Heart right ventricle (tissue), 16 donors: ENCODE measurements at regions not wholly inside any gene's neighbourhood (a gene's known extent, or its start where the extent isn't known, plus 50 kb on each side); places are given as distances from the start of the nearest gene placed in this dataset.

ENCODE experiments used
- ATAC-seq, 8 donors: fragments of 200-7000 bp; cut with Tn5 transposase; one replicate each; pipeline ENCODE4 v1.9.1; 2020; ENCODE audit warnings: mild to moderate bottlenecking in 8 of 8, moderate library complexity in 8 of 8, moderate number of reproducible peaks in 1 of 8
- DNase-seq, 2 donors: peaks; one replicate each; pipeline ENCODE4 v3.0.0-alpha.2; 2020
- H3K27ac ChIP-seq, 10 donors: fragments of 200-600 bp; sonication (generic) in 2 of 10; one replicate each; pipeline versions ENCODE4 v1.5.0 to v1.8.0; 2020 to 2022; ENCODE audit warnings: mild to moderate bottlenecking in 3 of 10
- H3K27me3 ChIP-seq, 7 donors: fragments of 200-600 bp; one replicate each; pipeline ENCODE4 v1.8.0; 2021 to 2022; ENCODE audit warnings: mild to moderate bottlenecking in 2 of 7
- H3K36me3 ChIP-seq, 9 donors: fragments of 200-600 bp; sonication (generic) in 1 of 9; one replicate each; pipeline versions ENCODE4 v1.5.0 to v1.8.0; 2020 to 2022; ENCODE audit warnings: mild to moderate bottlenecking in 2 of 9
- H3K4me1 ChIP-seq, 9 donors: fragments of 200-600 bp; sonication (generic) in 1 of 9; one replicate each; pipeline versions ENCODE4 v1.5.0 to v1.8.0; 2020 to 2022; ENCODE audit warnings: mild to moderate bottlenecking in 4 of 9
- H3K4me3 ChIP-seq, 10 donors: fragments of 200-600 bp; sonication (generic) in 2 of 10; one replicate each; pipeline versions ENCODE4 v1.5.0 to v1.8.0; 2020 to 2022; ENCODE audit warnings: mild to moderate bottlenecking in 7 of 10, moderate library complexity in 2 of 10
- H3K9me3 ChIP-seq, 11 donors: fragments of 200-600 bp in 10 of 11; sonication (generic) in 2 of 11; one replicate each; pipeline versions ENCODE4 v1.5.0 to v1.8.0; 2013 to 2022; ENCODE audit warnings: mild to moderate bottlenecking in 2 of 11, control low read depth in 1 of 11, moderate library complexity in 1 of 11
- CTCF ChIP-seq, 9 donors: fragments of 200-600 bp; sonication (generic) in 2 of 9; IDR thresholded peaks; one replicate each; pipeline versions ENCODE4 v1.5.0 to v1.8.0; 2021 to 2022; ENCODE audit warnings: antibody characterized with exemption in 9 of 9, mild to moderate bottlenecking in 5 of 9, moderate library complexity in 1 of 9
- WGBS, 2 donors: extraction: QIAGEN DNeasy Blood & Tissue Kit; methylation state at CpG; one replicate each; pipeline ENCODE4 v1.1.7; 2013; ENCODE audit warnings: inconsistent platforms in 1 of 2; 5-methylcytosine and 5-hydroxymethylcytosine counted together
- intact Hi-C, 10 donors: fragments of 100-400 bp; cut with DNase I; formaldehyde crosslinking; loops; one replicate each; pipeline versions ENCODE4 v1.11.1 to v1.14.2; 2022
- donor health status: Arrhythmogenic right ventricular cardiomyopathy.
- donor health status: ischemic (EF 13 %, LVEDD 7.1; RV severe dilation, severe dysfunction).
- donor health status: healthy with polysubstance abuse.
- donor health status: DM: no; HTN: yes; CAD: no.
- donor health status: DM: no; HTN: no; CAD: no.
- donor health status: ischemic (EF 25% LVEDD 6.9; RV normal size, moderate dysfunction).
- donor health status: ischemic (EF 25% LVEDD 5.7; RV mildly dilated, moderate dysfunction).
- donor health status: healthy.
- donor health status: DM: yes; HTN: yes; CAD: no.
- donor health status: Ischemic cardiomyopathy.
- donor health status: ischemic (EF 35%, LVEDD 5.7; RV mildly dilated, moderate dysfunction).
- donor health status: nonischemic (EF 11% LVEDD 7.7; RV severe dilation, severe dysfunction).
- donor health status: DM: yes; HTN: yes; CAD: no.
- donor health status: PGD.
- donor health status: ischemic (EF 29% LVEDD 5.4; RV normal size, mild dysfunction).
- donor health status: nonischemic (EF 23%, LVEDD 6.1; RV moderate dilation, normal function).

GRCh38 chr2:6493669-6494068, 372.0 kb downstream of the CMPK2 start:
- DNase-seq (no peak), ATAC-seq (no peak)
- WGBS, 2 donors: 71 to 89% methylated on average over 1 of the region's 1 CpG
- Histone ChIP-seq H3K9me3 (peaks cover 0 to 4% (median 0%) of the 10 kb centered on the region in 11 donors), H3K27ac (no peak overlapping the region), H3K4me1 (no peaks in the 10 kb centered on the region), H3K36me3 (no peaks in the 10 kb centered on the region), H3K4me3 (no peak overlapping the region), H3K27me3 (peaks cover 0 to 15% (median 0%) of the 10 kb centered on the region in 7 donors)
- intact Hi-C loops: no loop called here
- TF ChIP-seq CTCF (IDR thresholded peaks at IDR 0.05): no peak

- TF ChIP-seq CTCF (IDR thresholded peaks at IDR 0.05): no peak
- ATAC-seq: no peak
- intact Hi-C loops: no loop called here
- Histone ChIP-seq H3K27ac (no peak overlapping the region), H3K4me3 (no peak overlapping the region), H3K4me1 (no peaks in the 10 kb centered on the region), H3K36me3 (no peaks in the 10 kb centered on the region), H3K27me3 (peaks cover 0 to 10% (median 0%) of the 10 kb centered on the region in 7 donors), H3K9me3 (peaks cover 0 to 4% (median 0%) of the 10 kb centered on the region in 11 donors)
- 95 to 96% methylated on average over 19 of the region's 19 CpGs for WGBS, 2 donors
- no peak for DNase-seq
Measured at GRCh38 chr2:6495466-6495865, 370.2 kb downstream of the CMPK2 start.

GRCh38 chr2:6496376-6496775, 369.3 kb downstream of the CMPK2 start:
- H3K27ac ChIP-seq: no peak overlapping the region
- H3K9me3 ChIP-seq: peaks cover 0 to 4% (median 0%) of the 10 kb centered on the region in 11 donors
- intact Hi-C loops: no loop called here
- no peak for TF ChIP-seq CTCF (IDR thresholded peaks at IDR 0.05)
- no peak for DNase-seq
- no peak for ATAC-seq
- H3K4me1 ChIP-seq: no peaks in the 10 kb centered on the region
- H3K4me3 ChIP-seq: no peak overlapping the region
- no peaks in the 10 kb centered on the region for H3K36me3 ChIP-seq
- peaks cover 0 to 4% (median 0%) of the 10 kb centered on the region in 7 donors for H3K27me3 ChIP-seq
- WGBS, 2 donors: 91 to 92% methylated on average over 14 of the region's 14 CpGs

GRCh38 chr2:6497048-6497447, 368.7 kb downstream of the CMPK2 start:
- H3K4me1 ChIP-seq: no peaks in the 10 kb centered on the region
- no peak for DNase-seq
- H3K4me3 ChIP-seq: no peak overlapping the region
- 96 to 97% methylated on average over 1 of the region's 1 CpG for WGBS, 2 donors
- intact Hi-C loops: no loop called here
- no peak overlapping the region for H3K27ac ChIP-seq
- no peak for ATAC-seq
- peaks cover 0 to 4% (median 0%) of the 10 kb centered on the region in 11 donors for H3K9me3 ChIP-seq
- H3K36me3 ChIP-seq: no peaks in the 10 kb centered on the region
- peaks cover 0 to 4% (median 0%) of the 10 kb centered on the region in 7 donors for H3K27me3 ChIP-seq
- no peak for TF ChIP-seq CTCF (IDR thresholded peaks at IDR 0.05)
